ENCODE measurements at regions not wholly inside any gene's neighbourhood (a gene's known extent, or its start where the extent isn't known, plus 50 kb on each side); places are given as distances from the start of the nearest gene placed in this dataset.

- H2AFZ ChIP-seq, result no peak overlapping the region
- Mint-ChIP-seq H3K27ac (no peak overlapping the region), H3K36me3 (ENCODE audit: low read depth) (no peaks in the 10 kb centered on the region), H3K27me3 (ENCODE audit: insufficient read depth, low read depth, poor library complexity) (peaks cover under 1% of the 10 kb centered on the region), H3K4me1 (peaks cover 9% of the 10 kb centered on the region; the same call in 2 of the 3 replicates), H3K4me3 (no peak overlapping the region), H3K9me3 (no peaks in the 10 kb centered on the region)
- H3F3A ChIP-seq (replicated peaks; ENCODE audit: low read depth), result no peaks in the 10 kb centered on the region
- H3K27ac ChIP-seq (ENCODE audit: low read depth), result no peak overlapping the region
- H3K27me3 ChIP-seq (ENCODE audit: insufficient read depth), result no peaks in the 10 kb centered on the region
- H3K36me3 ChIP-seq (ENCODE audit: insufficient read depth), result no peaks in the 10 kb centered on the region
- peaks cover 4% of the 10 kb centered on the region; the same call in 1 of the 2 replicates for H3K9me2 ChIP-seq (ENCODE audit: insufficient read depth)
- TF ChIP-seq ZNF114 (CRISPR knock-in tag; IDR thresholded peaks at IDR 0.05) (no peak), ZNF462 (CRISPR knock-in tag; IDR thresholded peaks at IDR 0.05) (no peak), ETS1 (IDR thresholded peaks at IDR 0.05) (no peak), JUNB (IDR thresholded peaks at IDR 0.05; ENCODE audit: unreplicated experiment) (no peak), ZNF331 (CRISPR knock-in tag; IDR thresholded peaks at IDR 0.05; ENCODE audit: low read depth) (no peak), CREB1 (CRISPR knock-in tag; IDR thresholded peaks at IDR 0.05; ENCODE audit: low read depth) (no peak), EZH2 (IDR thresholded peaks at IDR 0.05; ENCODE audit: low read depth, unreplicated experiment) (no peak), POLR2AphosphoS5 (IDR thresholded peaks at IDR 0.05; ENCODE audit: low read depth) (no peak), NANOG (IDR thresholded peaks at IDR 0.05; ENCODE audit: borderline replicate concordance) (no peak), REST (IDR thresholded peaks at IDR 0.05; ENCODE audit: unreplicated experiment) (no peak), EZH2phosphoT487 (IDR thresholded peaks at IDR 0.05; ENCODE audit: unreplicated experiment) (no peak), CTCF (conservative IDR thresholded peaks at IDR 0.05; ENCODE audit: low read depth in 2 of 2) (no peak), STAT1 (IDR thresholded peaks at IDR 0.05; ENCODE audit: unreplicated experiment) (no peak)
- peaks cover 4% of the 10 kb centered on the region; the same call in 1 of the 2 replicates for H3K4me1 ChIP-seq (ENCODE audit: insufficient read depth)
- H3K4me2 ChIP-seq, result no peak overlapping the region
- DNase-seq (ENCODE audit: low spot score), result no peak
- no peaks in the 10 kb centered on the region for H4K20me1 ChIP-seq (replicated peaks; ENCODE audit: insufficient read depth)
- H3K79me2 ChIP-seq (replicated peaks; ENCODE audit: insufficient read depth), result no peaks in the 10 kb centered on the region
- no peak for ATAC-seq
- H3K4me3 ChIP-seq, result no peak overlapping the region
Measured at GRCh38 chr21:39046236-39046916, 136.9 kb downstream of the PSMG1 start.
